Transverse colon (tissue), 4 donors: ENCODE measurements at regions not wholly inside any gene's neighbourhood (a gene's known extent, or its start where the extent isn't known, plus 50 kb on each side); places are given as distances from the start of the nearest gene placed in this dataset.

Experiments used
- DNase-seq: peaks from one replicate; pipeline ENCODE4 v3.0.0-alpha.2; 2019
- H3K27ac ChIP-seq, 4 donors: fragments of 200-600 bp; sonication (generic); 2 replicates each; pipeline ENCODE4 v1.5.1; 2016 to 2018; ENCODE audit warnings: inconsistent platforms in 4 of 4
- H3K27me3 ChIP-seq: fragments of 200-600 bp; sonication (generic); 2 replicates; pipeline ENCODE4 v1.5.1; 2017; ENCODE audit warnings: inconsistent platforms
- H3K36me3 ChIP-seq, 4 donors: fragments of 200-600 bp; sonication (generic); 2 replicates each; pipeline ENCODE4 v1.5.1; 2017 to 2019; ENCODE audit warnings: inconsistent platforms in 4 of 4
- H3K4me1 ChIP-seq, 4 donors: fragments of 200-600 bp; sonication (generic); 2 replicates each; pipeline ENCODE4 v1.5.1; 2017 to 2020; ENCODE audit warnings: inconsistent platforms in 4 of 4
- H3K4me3 ChIP-seq, 4 donors: fragments of 200-600 bp; sonication (generic); 1 replicate in 1 of 4; 2 replicates in 3 of 4; pipeline versions ENCODE4 v1.5.1 to v1.6.1; 2017 to 2019; ENCODE audit warnings: inconsistent platforms in 4 of 4
- H3K9me3 ChIP-seq, 2 donors: fragments of 200-600 bp; sonication (generic); 2 replicates each; pipeline ENCODE4 v1.5.1; 2017 to 2019; ENCODE audit warnings: inconsistent platforms in 2 of 2
- EP300 ChIP-seq: sonication (generic); formaldehyde crosslinking; IDR thresholded peaks from one replicate; pipeline ENCODE4 v1.6.1; 2017; ENCODE audit warnings: antibody characterized with exemption, low read depth
- POLR2A ChIP-seq: fragments of 450-650 bp; IDR thresholded peaks from one replicate; pipeline ENCODE4 v1.6.1; 2016; ENCODE audit warnings: antibody characterized with exemption, mild to moderate bottlenecking, moderate library complexity
- POLR2AphosphoS5 ChIP-seq, 3 donors: sonication (generic); formaldehyde crosslinking; IDR thresholded peaks; one replicate each; pipeline ENCODE4 v1.6.1; 2016; ENCODE audit warnings: antibody characterized with exemption in 3 of 3
- WGBS, 2 donors: methylation state at CpG; one replicate each; pipeline ENCODE4 v1.1.5; 2018; ENCODE audit warnings: low coverage in 1 of 2; 5-methylcytosine and 5-hydroxymethylcytosine counted together
- in situ Hi-C, 4 donors: fragments of 200-750 bp; cut with MboI; loops; one replicate each; pipeline versions ENCODE4 v1.15.0 to v1.15.1; 2017; ENCODE audit warnings: low sequenced_read_pairs in 3 of 4, low pct_ligation_motif_present in 1 of 4, low pct_unique_long_range_greater_than_20kb in 1 of 4
- intact Hi-C: fragments of 100-400 bp; cut with DNase I; formaldehyde crosslinking; loops from one replicate; pipeline ENCODE4 v1.15.1; 2023; ENCODE audit warnings: low total_unique reads
- TF ChIP-seq, protein P1 (sequence below), 5 experiments: fragments of 200-600 bp in 3 of 5; fragments of 450-650 bp in 2 of 5; sonication (generic) in 3 of 5; IDR thresholded peaks; 1 replicate in 2 of 5; 2 replicates in 3 of 5; pipeline ENCODE4 v1.5.1; 2016 to 2017; ENCODE audit warnings: antibody characterized with exemption in 5 of 5, inconsistent platforms in 3 of 5, mild to moderate bottlenecking in 2 of 5, moderate library complexity in 1 of 5

DNA sequence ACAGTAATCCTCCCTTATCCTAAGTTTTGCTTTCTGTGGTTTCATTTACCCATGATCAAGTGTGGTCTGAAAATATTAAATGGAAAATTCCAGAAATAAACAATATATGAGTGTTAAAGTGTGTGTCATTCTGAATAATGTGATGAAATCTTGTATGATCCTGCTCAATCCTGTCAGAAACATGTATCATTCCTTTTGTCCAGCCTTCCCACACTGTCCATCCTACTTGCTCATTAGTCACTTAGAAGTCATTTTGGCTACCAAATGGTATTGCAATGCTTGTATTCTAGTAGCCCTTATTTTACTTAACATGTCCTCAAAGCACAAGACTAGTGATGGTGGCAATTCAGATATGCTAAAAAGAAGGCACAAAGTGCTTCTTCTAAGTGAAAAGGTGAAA, 1211.2 kb upstream of the SORCS1 start:
- H3K36me3 ChIP-seq, result no peaks in the 10 kb centered on the region
- DNase-seq, result no peak
- no peaks in the 10 kb centered on the region for H3K9me3 ChIP-seq
- H3K4me1 ChIP-seq, result no peaks in the 10 kb centered on the region
- in situ Hi-C loops (no loop called here), intact Hi-C loops (no loop called here)
- TF ChIP-seq, protein P1, sequence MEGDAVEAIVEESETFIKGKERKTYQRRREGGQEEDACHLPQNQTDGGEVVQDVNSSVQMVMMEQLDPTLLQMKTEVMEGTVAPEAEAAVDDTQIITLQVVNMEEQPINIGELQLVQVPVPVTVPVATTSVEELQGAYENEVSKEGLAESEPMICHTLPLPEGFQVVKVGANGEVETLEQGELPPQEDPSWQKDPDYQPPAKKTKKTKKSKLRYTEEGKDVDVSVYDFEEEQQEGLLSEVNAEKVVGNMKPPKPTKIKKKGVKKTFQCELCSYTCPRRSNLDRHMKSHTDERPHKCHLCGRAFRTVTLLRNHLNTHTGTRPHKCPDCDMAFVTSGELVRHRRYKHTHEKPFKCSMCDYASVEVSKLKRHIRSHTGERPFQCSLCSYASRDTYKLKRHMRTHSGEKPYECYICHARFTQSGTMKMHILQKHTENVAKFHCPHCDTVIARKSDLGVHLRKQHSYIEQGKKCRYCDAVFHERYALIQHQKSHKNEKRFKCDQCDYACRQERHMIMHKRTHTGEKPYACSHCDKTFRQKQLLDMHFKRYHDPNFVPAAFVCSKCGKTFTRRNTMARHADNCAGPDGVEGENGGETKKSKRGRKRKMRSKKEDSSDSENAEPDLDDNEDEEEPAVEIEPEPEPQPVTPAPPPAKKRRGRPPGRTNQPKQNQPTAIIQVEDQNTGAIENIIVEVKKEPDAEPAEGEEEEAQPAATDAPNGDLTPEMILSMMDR (IDR thresholded peaks at IDR 0.05), result no peak
- TF ChIP-seq EP300 (no peak), POLR2A (no peak), POLR2AphosphoS5 (IDR thresholded peaks at IDR 0.05) (no peak)
- H3K27ac ChIP-seq, result no peak overlapping the region
- no peak overlapping the region for H3K4me3 ChIP-seq
- no peaks in the 10 kb centered on the region for H3K27me3 ChIP-seq

DNA sequence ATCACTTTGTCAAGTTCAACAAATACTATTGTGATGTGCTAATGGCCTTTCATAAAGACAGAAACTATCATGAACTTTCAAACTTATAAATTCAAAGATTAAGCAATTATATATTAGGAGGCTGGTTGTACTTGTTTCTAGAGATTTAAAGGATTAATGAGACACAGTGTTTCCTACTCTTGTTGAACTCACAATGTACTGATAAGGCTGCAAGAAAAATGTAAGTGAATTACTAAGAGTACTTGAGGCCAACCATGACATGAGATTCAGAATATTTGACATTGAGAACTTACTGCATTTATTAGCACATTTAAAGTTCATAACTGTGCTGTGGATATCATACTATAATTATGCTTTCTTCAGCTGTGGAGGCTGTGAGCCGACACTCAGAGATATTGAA, 1210.5 kb upstream of the SORCS1 start:
- H3K27ac ChIP-seq, result no peak overlapping the region
- intact Hi-C loops, result no loop called here
- H3K4me1 ChIP-seq, result no peaks in the 10 kb centered on the region
- no peaks in the 10 kb centered on the region for H3K27me3 ChIP-seq
- no peak for DNase-seq
- TF ChIP-seq, protein P1 (IDR thresholded peaks at IDR 0.05), result no peak
- TF ChIP-seq EP300 (no peak), POLR2A (no peak), POLR2AphosphoS5 (IDR thresholded peaks at IDR 0.05) (no peak)
- no peaks in the 10 kb centered on the region for H3K9me3 ChIP-seq
- WGBS, 2 donors, result 86 to 93% methylated on average over 1 of the region's 1 CpG
- no peaks in the 10 kb centered on the region for H3K36me3 ChIP-seq
- in situ Hi-C loops, result no loop called here
- no peak overlapping the region for H3K4me3 ChIP-seq

DNA sequence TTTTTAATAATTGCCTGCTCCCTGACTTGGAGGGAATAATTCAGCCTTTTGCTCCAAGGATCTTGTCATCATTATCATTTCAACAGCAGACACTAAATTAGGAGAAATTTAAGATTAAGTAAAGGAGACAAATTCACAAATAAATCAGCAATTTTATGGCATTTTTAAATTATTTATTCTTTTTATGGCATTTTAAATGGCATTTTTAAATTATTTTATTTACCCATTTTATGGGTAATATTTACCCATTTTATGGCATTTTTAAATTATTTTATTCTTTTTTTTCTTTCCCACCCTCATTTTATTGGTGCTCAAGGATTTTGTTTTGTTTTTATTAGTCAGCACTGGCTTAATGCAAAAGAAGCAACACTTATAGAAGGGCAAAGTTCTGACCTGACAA, 1201.0 kb upstream of the SORCS1 start:
- Histone ChIP-seq H3K9me3 (no peaks in the 10 kb centered on the region), H3K27ac (no peak overlapping the region), H3K27me3 (no peaks in the 10 kb centered on the region), H3K4me1 (no peaks in the 10 kb centered on the region), H3K36me3 (no peaks in the 10 kb centered on the region), H3K4me3 (no peak overlapping the region)
- intact Hi-C loops, result no loop called here
- in situ Hi-C loops, result no loop called here
- TF ChIP-seq POLR2A, result no peak
- no peak for TF ChIP-seq POLR2AphosphoS5 (IDR thresholded peaks at IDR 0.05)
- TF ChIP-seq EP300, result no peak
- TF ChIP-seq, protein P1 (IDR thresholded peaks at IDR 0.05), result no peak
- DNase-seq, result no peak

DNA sequence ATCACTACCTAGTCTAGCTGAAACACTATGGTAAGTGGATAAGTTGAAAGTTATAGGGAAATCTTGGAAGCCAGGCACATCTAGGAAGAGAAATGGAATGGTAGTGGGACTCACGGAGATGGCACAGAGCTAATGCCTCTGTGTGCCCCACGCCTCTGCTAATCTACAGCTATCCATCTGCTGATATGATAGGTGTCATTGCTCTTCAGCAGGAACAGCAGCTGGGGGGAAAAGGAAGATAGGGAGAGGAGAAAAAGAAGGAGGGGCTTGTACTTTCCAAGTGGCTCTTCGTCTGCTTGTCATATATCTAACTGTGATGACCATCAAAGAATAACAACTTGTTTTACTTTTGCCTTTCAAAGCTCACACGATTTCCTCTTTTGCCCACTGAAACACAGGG, 1199.1 kb upstream of the SORCS1 start:
- Histone ChIP-seq H3K27ac (no peak overlapping the region), H3K4me3 (no peak overlapping the region), H3K27me3 (no peaks in the 10 kb centered on the region), H3K36me3 (no peaks in the 10 kb centered on the region), H3K9me3 (no peaks in the 10 kb centered on the region), H3K4me1 (no peaks in the 10 kb centered on the region)
- TF ChIP-seq POLR2AphosphoS5 (IDR thresholded peaks at IDR 0.05) (no peak), EP300 (no peak), POLR2A (no peak)
- TF ChIP-seq, protein P1 (IDR thresholded peaks at IDR 0.05), result no peak
- in situ Hi-C loops, result no loop called here
- 74 to 88% methylated on average over 4 of the region's 4 CpGs for WGBS, 2 donors
- intact Hi-C loops, result no loop called here
- DNase-seq, result no peak
